ENCODE measurements at regions not wholly inside any gene's neighbourhood (a gene's known extent, or its start where the extent isn't known, plus 50 kb on each side); places are given as distances from the start of the nearest gene placed in this dataset.

- no peak for TF ChIP-seq ISL1 (CRISPR knock-in tag; IDR thresholded peaks at IDR 0.05)
- no peak for TF ChIP-seq PATZ1 (CRISPR knock-in tag; IDR thresholded peaks at IDR 0.05; ENCODE audit: borderline replicate concordance)
- no peak for TF ChIP-seq GLIS3 (CRISPR knock-in tag; IDR thresholded peaks at IDR 0.05)
- no peak for TF ChIP-seq TSHZ2 (CRISPR knock-in tag; IDR thresholded peaks at IDR 0.05)
- no peak for TF ChIP-seq RARB (CRISPR knock-in tag; IDR thresholded peaks at IDR 0.05)
- ATAC-seq: peak; percentile 42
Observed at GRCh38 chrX:115948018-115948923, 222.3 kb upstream of the AGTR2 start.

- ATAC-seq: peak; percentile 74
Observed at GRCh38 chrX:115949900-115950822, 220.4 kb upstream of the AGTR2 start.

GRCh38 chrX:115952417-115953092 is 218.0 kb upstream of the AGTR2 start:
- ATAC-seq: peak; percentile 68
- TF ChIP-seq ZNF565 (CRISPR knock-in tag; conservative IDR thresholded peaks at IDR 0.05; ENCODE audit: low read depth): no peak
- TF ChIP-seq RARB (CRISPR knock-in tag; IDR thresholded peaks at IDR 0.05): no peak
- no peak for TF ChIP-seq POU6F1 (CRISPR knock-in tag; IDR thresholded peaks at IDR 0.05; ENCODE audit: borderline replicate concordance, low read depth)
- TF ChIP-seq TOX (CRISPR knock-in tag; IDR thresholded peaks at IDR 0.05; ENCODE audit: borderline replicate concordance): no peak
- TF ChIP-seq SNAI2 (CRISPR knock-in tag; IDR thresholded peaks at IDR 0.05): no peak
- no peak for TF ChIP-seq CREB5 (CRISPR knock-in tag; IDR thresholded peaks at IDR 0.05; ENCODE audit: low read depth)
- no peak for TF ChIP-seq ZFP3 (CRISPR knock-in tag; IDR thresholded peaks at IDR 0.05)
- no peak for TF ChIP-seq CSRNP3 (CRISPR knock-in tag; IDR thresholded peaks at IDR 0.05)
- TF ChIP-seq ARNTL (CRISPR knock-in tag; IDR thresholded peaks at IDR 0.05; ENCODE audit: borderline replicate concordance, low read depth): no peak
- no peak for TF ChIP-seq PATZ1 (CRISPR knock-in tag; IDR thresholded peaks at IDR 0.05; ENCODE audit: borderline replicate concordance)
- no peak for TF ChIP-seq CSDC2 (CRISPR knock-in tag; IDR thresholded peaks at IDR 0.05)
- no peak for TF ChIP-seq PPARA (CRISPR knock-in tag; IDR thresholded peaks at IDR 0.05; ENCODE audit: borderline replicate concordance)
- no peak for TF ChIP-seq ZNF70 (CRISPR knock-in tag; IDR thresholded peaks at IDR 0.05)
- TF ChIP-seq ISL1 (CRISPR knock-in tag; IDR thresholded peaks at IDR 0.05): no peak

More at GRCh38 chrX:115949900-115950822, 220.4 kb upstream of the AGTR2 start:
- TF ChIP-seq SNAI2 (CRISPR knock-in tag; IDR thresholded peaks at IDR 0.05) (no peak), OSR1 (CRISPR knock-in tag; IDR thresholded peaks at IDR 0.05) (no peak), ZC3H10 (CRISPR knock-in tag; IDR thresholded peaks at IDR 0.05) (no peak), ESRRG (CRISPR knock-in tag; IDR thresholded peaks at IDR 0.05) (no peak), PPARA (CRISPR knock-in tag; IDR thresholded peaks at IDR 0.05; ENCODE audit: borderline replicate concordance) (no peak), BACH2 (CRISPR knock-in tag; IDR thresholded peaks at IDR 0.05; ENCODE audit: borderline replicate concordance) (no peak), CREB5 (CRISPR knock-in tag; IDR thresholded peaks at IDR 0.05; ENCODE audit: low read depth) (no peak), ZNF8 (CRISPR knock-in tag; IDR thresholded peaks at IDR 0.05) (no peak), ZFP3 (CRISPR knock-in tag; IDR thresholded peaks at IDR 0.05) (no peak), TOX (CRISPR knock-in tag; IDR thresholded peaks at IDR 0.05; ENCODE audit: borderline replicate concordance) (no peak), RARB (CRISPR knock-in tag; IDR thresholded peaks at IDR 0.05) (no peak)
